RWPE2 (cell line): ENCODE measurements at regions not wholly inside any gene's neighbourhood (a gene's known extent, or its start where the extent isn't known, plus 50 kb on each side); places are given as distances from the start of the nearest gene placed in this dataset.
A peak's percentile ranks its signal among the peaks of the same experiment; 100 is the strongest.

Experiments used
- ATAC-seq: fragments of 200-7000 bp; cut with Tn5 transposase; 3 replicates; pipeline ENCODE4 v1.9.1; 2021; ENCODE audit warnings: low read depth
- DNase-seq: peaks from one replicate; pipeline ENCODE4 v3.0.0-alpha.2; 2020; ENCODE audit warnings: low spot score
- H3K27ac ChIP-seq: fragments of 450-650 bp; 2 replicates; pipeline ENCODE4 v1.5.1; 2017; ENCODE audit warnings: mild to moderate bottlenecking; ENCODE audit not compliant: poor library complexity, severe bottlenecking
- H3K27me3 ChIP-seq: fragments of 250-450 bp; sonication (Bioruptor Pico); 2 replicates; pipeline ENCODE4 v1.5.1; 2021; ENCODE audit warnings: mild to moderate bottlenecking, moderate library complexity; ENCODE audit not compliant: insufficient read depth, poor library complexity, severe bottlenecking
- H3K36me3 ChIP-seq: fragments of 250-450 bp; sonication (Bioruptor Pico); 2 replicates; pipeline ENCODE4 v1.5.1; 2020; ENCODE audit warnings: low read depth, mild to moderate bottlenecking, moderate library complexity
- H3K4me1 ChIP-seq: fragments of 250-450 bp; sonication (Bioruptor Pico); 2 replicates; pipeline ENCODE4 v1.5.1; 2021; ENCODE audit warnings: mild to moderate bottlenecking, moderate library complexity; ENCODE audit not compliant: insufficient read depth, poor library complexity, severe bottlenecking
- H3K4me3 ChIP-seq: fragments of 250-450 bp; sonication (Bioruptor Pico); 2 replicates; pipeline ENCODE4 v1.5.1; 2021; ENCODE audit warnings: mild to moderate bottlenecking, moderate library complexity; ENCODE audit not compliant: severe bottlenecking
- H3K9me3 ChIP-seq: fragments of 250-450 bp; sonication (Bioruptor Pico); 2 replicates; pipeline ENCODE4 v1.5.1; 2021; ENCODE audit warnings: mild to moderate bottlenecking, moderate library complexity; ENCODE audit not compliant: severe bottlenecking
- TF ChIP-seq, protein P1 (sequence below): fragments of 450-650 bp; IDR thresholded peaks from one replicate; pipeline ENCODE4 v1.5.1; 2017; ENCODE audit warnings: mild to moderate bottlenecking, moderate library complexity; ENCODE audit not compliant: poor library complexity, severe bottlenecking

DNA sequence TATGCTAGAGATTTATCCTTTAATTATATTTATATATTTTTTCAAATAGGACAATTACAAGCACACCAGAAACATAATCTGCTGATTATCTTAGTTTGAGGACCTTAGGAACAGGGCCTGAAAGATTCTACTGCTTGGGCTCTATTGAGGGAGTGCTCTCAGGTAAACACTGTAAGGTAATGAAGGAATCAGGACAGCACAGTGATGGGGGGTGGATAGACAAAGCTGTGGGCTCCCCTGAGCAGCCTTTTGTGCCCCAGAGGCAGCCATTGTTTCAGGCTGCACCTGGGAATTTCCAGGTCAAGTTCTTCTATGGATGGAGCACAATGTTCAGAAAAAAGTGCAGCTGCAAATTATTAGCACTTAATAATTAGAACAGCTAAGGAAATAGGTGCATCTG lies 848.0 kb upstream of the CADM2 start:
- TF ChIP-seq, protein P1, sequence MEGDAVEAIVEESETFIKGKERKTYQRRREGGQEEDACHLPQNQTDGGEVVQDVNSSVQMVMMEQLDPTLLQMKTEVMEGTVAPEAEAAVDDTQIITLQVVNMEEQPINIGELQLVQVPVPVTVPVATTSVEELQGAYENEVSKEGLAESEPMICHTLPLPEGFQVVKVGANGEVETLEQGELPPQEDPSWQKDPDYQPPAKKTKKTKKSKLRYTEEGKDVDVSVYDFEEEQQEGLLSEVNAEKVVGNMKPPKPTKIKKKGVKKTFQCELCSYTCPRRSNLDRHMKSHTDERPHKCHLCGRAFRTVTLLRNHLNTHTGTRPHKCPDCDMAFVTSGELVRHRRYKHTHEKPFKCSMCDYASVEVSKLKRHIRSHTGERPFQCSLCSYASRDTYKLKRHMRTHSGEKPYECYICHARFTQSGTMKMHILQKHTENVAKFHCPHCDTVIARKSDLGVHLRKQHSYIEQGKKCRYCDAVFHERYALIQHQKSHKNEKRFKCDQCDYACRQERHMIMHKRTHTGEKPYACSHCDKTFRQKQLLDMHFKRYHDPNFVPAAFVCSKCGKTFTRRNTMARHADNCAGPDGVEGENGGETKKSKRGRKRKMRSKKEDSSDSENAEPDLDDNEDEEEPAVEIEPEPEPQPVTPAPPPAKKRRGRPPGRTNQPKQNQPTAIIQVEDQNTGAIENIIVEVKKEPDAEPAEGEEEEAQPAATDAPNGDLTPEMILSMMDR = no peak
- DNase-seq (no peak), ATAC-seq (no peak)
- Histone ChIP-seq H3K9me3 (no peaks in the 10 kb centered on the region), H3K36me3 (no peaks in the 10 kb centered on the region), H3K27ac (peak overlapping the region; percentile 97), H3K27me3 (no peaks in the 10 kb centered on the region), H3K4me3 (no peak overlapping the region), H3K4me1 (peaks cover 31% of the 10 kb centered on the region)

DNA sequence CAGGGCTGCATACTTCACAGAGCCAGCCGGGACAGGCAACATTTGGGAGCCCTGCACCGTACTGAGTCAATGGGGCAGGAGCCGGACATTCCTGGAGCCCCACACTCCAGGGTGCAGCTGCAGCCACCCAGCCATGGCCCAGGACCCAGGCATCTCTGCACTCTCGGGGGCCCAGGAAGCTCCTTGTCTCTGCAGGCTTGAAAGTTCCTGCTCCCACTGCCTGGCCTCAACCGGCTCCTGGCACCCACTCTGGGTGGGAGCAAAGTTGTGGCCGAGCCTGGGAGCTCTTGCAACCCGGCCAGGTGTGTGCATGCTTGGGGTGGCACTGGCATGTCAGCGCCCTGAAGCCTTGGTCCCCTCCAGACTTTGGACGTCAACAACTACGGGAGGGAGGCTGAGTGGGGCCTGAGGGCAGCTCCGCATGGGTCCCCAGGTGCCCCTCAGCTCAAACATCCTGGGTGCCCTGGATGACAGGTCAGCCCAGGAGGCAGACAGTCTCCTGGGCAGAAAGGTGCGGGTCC lies 833.5 kb upstream of the CADM2 start:
- TF ChIP-seq, protein P1 = no peak
- DNase-seq = no peak
- Histone ChIP-seq H3K4me1 (no peaks in the 10 kb centered on the region), H3K9me3 (no peaks in the 10 kb centered on the region), H3K36me3 (no peaks in the 10 kb centered on the region), H3K27me3 (no peaks in the 10 kb centered on the region), H3K27ac (no peak overlapping the region), H3K4me3 (no peak overlapping the region)
- ATAC-seq = no peak

DNA sequence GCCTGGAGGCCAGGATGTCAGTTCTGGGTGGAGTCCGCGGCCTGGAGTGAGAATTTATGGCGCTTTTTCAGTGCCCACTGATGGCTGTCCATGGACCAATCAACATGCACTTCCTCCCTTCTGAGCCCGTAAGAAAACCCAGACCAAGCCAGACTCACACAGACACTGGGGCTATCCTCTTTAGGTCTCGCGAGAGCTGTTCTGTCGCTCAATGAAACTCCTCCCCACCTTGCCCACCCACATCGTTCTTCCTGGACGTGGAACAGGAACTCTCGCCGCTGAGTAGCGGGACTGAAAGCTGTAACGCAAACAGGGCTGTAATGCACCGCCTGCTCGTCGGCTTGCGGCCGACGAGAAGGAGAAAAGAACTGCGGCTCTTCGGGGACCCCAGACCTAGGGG lies 833.0 kb upstream of the CADM2 start:
- no peak for ATAC-seq
- Histone ChIP-seq H3K9me3 (no peaks in the 10 kb centered on the region), H3K27me3 (no peaks in the 10 kb centered on the region), H3K36me3 (no peaks in the 10 kb centered on the region), H3K27ac (no peak overlapping the region), H3K4me3 (no peak overlapping the region), H3K4me1 (no peaks in the 10 kb centered on the region)
- no peak for DNase-seq
- TF ChIP-seq, protein P1 = no peak

DNA sequence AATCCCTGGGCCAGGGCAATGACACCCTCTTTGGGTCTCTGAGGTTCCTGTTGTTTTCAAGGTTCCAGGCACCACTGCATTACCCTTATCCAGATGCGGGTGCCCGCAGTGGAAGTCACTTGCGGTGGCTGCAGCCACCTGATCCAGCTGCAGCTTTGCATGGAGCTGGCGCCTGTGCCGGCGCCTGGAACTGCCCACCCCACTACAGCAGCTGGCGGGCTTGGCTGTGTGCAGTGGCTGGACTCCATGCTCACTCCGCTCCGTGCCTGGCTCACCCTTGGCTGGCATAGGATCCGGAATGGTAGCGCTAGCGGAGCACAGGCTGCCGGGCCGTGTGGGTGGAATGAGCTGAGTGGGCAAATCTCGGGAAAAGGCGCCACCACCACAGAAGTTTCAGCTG lies 832.6 kb upstream of the CADM2 start:
- ATAC-seq (no peak), DNase-seq (no peak)
- no peaks in the 10 kb centered on the region for H3K4me1 ChIP-seq
- H3K9me3 ChIP-seq = no peaks in the 10 kb centered on the region
- TF ChIP-seq, protein P1 = no peak
- no peaks in the 10 kb centered on the region for H3K36me3 ChIP-seq
- no peaks in the 10 kb centered on the region for H3K27me3 ChIP-seq
- no peak overlapping the region for H3K4me3 ChIP-seq
- H3K27ac ChIP-seq = no peak overlapping the region

DNA sequence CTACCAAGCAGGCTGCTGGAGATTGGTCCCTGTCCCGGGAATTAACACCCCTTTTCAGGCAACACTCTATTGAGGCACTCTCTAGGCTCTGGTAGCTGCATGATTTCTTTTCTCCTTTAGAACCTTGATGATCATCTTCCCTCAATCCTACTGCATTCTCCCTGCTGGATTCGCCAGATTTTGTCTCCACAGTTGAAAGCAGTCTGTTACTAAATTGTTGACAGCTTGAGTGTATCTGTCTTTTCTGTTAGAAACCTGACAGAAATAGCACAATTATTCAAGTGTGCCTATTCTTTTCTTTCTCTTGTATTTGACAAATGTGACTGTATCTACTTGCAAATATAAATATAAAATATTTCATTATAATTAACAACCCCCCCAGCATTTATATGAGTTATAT lies 830.8 kb upstream of the CADM2 start:
- ATAC-seq = no peak
- Histone ChIP-seq H3K9me3 (no peaks in the 10 kb centered on the region), H3K4me3 (no peak overlapping the region), H3K36me3 (no peaks in the 10 kb centered on the region), H3K27me3 (no peaks in the 10 kb centered on the region), H3K27ac (no peak overlapping the region), H3K4me1 (no peaks in the 10 kb centered on the region)
- TF ChIP-seq, protein P1 = no peak
- DNase-seq = no peak
